HuH-7 (cell line): ENCODE measurements at regions not wholly inside any gene's neighbourhood (a gene's known extent, or its start where the extent isn't known, plus 50 kb on each side); places are given as distances from the start of the nearest gene placed in this dataset.

Experiments
- DNase-seq: peaks from one replicate; pipeline ENCODE4 v3.0.0; 2011; ENCODE audit warnings: low spot score

- no peak for DNase-seq
Measured at GRCh38 chr5:164351245-164351834, 845.9 kb downstream of the MAT2B start.

- DNase-seq: no peak
Measured at GRCh38 chr5:164352695-164353094, 847.3 kb downstream of the MAT2B start.

- DNase-seq: no peak
Measured at GRCh38 chr5:164353155-164353554, 847.7 kb downstream of the MAT2B start.

GRCh38 chr5:164354139-164354751 lies 848.8 kb downstream of the MAT2B start:
- no peak for DNase-seq

- DNase-seq: no peak
Measured at GRCh38 chr5:164355267-164355830, 849.9 kb downstream of the MAT2B start.

GRCh38 chr5:164356790-164357189 lies 851.4 kb downstream of the MAT2B start:
- DNase-seq: no peak

- DNase-seq: no peak
Measured at GRCh38 chr5:164357395-164358033, 852.1 kb downstream of the MAT2B start.

GRCh38 chr5:164358531-164359259 lies 853.3 kb downstream of the MAT2B start:
- no peak for DNase-seq

- DNase-seq: no peak
Measured at GRCh38 chr5:164359260-164360255, 854.1 kb downstream of the MAT2B start.

GRCh38 chr5:164360589-164360988 lies 855.2 kb downstream of the MAT2B start:
- DNase-seq: no peak

- no peak for DNase-seq
Measured at GRCh38 chr5:164361986-164362385, 856.6 kb downstream of the MAT2B start.

- DNase-seq: no peak
Measured at GRCh38 chr5:164362835-164363234, 857.4 kb downstream of the MAT2B start.

GRCh38 chr5:164364237-164365208 lies 859.1 kb downstream of the MAT2B start:
- DNase-seq: no peak

GRCh38 chr5:164370841-164371240 lies 865.4 kb downstream of the MAT2B start:
- DNase-seq: no peak

- no peak for DNase-seq
Measured at GRCh38 chr5:164372892-164373291, 867.5 kb downstream of the MAT2B start.

GRCh38 chr5:164373876-164374275 lies 868.5 kb downstream of the MAT2B start:
- no peak for DNase-seq

- DNase-seq: no peak
Measured at GRCh38 chr5:164375051-164375450, 869.6 kb downstream of the MAT2B start.

GRCh38 chr5:164376843-164377242 lies 871.4 kb downstream of the MAT2B start:
- no peak for DNase-seq

- DNase-seq: no peak
Measured at GRCh38 chr5:164377746-164378145, 872.3 kb downstream of the MAT2B start.

- DNase-seq: no peak
Measured at GRCh38 chr5:164383662-164384061, 878.2 kb downstream of the MAT2B start.
